ENCODE measurements at regions not wholly inside any gene's neighbourhood (a gene's known extent, or its start where the extent isn't known, plus 50 kb on each side); places are given as distances from the start of the nearest gene placed in this dataset.

DNA sequence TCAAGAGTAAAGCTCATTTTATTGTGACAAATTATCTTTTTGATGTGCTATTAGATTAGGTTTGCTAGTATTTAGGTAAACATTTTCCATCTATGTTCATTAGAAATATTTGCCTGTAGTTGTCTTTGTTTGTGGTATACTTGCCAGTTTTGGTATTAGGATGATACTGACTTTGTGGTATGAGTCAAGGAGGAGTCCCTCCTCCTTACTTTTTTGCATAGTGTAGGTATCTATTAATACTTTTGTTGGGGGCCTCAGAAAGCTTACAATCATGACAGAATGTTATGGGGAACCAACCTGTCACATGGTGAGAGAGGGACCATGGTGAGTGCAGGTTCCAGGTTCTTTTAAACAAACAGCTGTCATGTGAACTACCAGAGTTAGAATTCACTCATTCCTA is 102.1 kb downstream of the ZWINT start:
- TF ChIP-seq POLR2A (IDR thresholded peaks at IDR 0.05), result no peak
- TF ChIP-seq, protein P1, sequence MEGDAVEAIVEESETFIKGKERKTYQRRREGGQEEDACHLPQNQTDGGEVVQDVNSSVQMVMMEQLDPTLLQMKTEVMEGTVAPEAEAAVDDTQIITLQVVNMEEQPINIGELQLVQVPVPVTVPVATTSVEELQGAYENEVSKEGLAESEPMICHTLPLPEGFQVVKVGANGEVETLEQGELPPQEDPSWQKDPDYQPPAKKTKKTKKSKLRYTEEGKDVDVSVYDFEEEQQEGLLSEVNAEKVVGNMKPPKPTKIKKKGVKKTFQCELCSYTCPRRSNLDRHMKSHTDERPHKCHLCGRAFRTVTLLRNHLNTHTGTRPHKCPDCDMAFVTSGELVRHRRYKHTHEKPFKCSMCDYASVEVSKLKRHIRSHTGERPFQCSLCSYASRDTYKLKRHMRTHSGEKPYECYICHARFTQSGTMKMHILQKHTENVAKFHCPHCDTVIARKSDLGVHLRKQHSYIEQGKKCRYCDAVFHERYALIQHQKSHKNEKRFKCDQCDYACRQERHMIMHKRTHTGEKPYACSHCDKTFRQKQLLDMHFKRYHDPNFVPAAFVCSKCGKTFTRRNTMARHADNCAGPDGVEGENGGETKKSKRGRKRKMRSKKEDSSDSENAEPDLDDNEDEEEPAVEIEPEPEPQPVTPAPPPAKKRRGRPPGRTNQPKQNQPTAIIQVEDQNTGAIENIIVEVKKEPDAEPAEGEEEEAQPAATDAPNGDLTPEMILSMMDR (IDR thresholded peaks at IDR 0.05), result no peak

Data from ovary (tissue), 3 donors.